GM12878 (cell line): ENCODE measurements at regions not wholly inside any gene's neighbourhood (a gene's known extent, or its start where the extent isn't known, plus 50 kb on each side); places are given as distances from the start of the nearest gene placed in this dataset.

Source experiments
- CEBPB ChIP-seq, 2 experiments: fragments of 150-350 bp in 1 of 2; IDR thresholded peaks; 2 replicates each; pipeline ENCODE4 v1.6.1; 2012 to 2014; ENCODE audit warnings: low read depth in 2 of 2, low read length in 2 of 2, borderline replicate concordance in 1 of 2, inconsistent platforms in 1 of 2
- EZH2 ChIP-seq: IDR thresholded peaks from 2 replicates; pipeline ENCODE4 v1.6.1; 2012; ENCODE audit warnings: low read depth, mild to moderate bottlenecking, control low read depth, inconsistent platforms, low read length, borderline replicate concordance; ENCODE audit not compliant: control insufficient read depth
- GABPA ChIP-seq: IDR thresholded peaks from 2 replicates; pipeline ENCODE4 v1.6.1; 2014; ENCODE audit warnings: antibody characterized with exemption, low read depth, mild to moderate bottlenecking, inconsistent platforms
- JUND ChIP-seq: IDR thresholded peaks from 2 replicates; pipeline ENCODE4 v1.6.1; 2012; ENCODE audit warnings: low read depth, mild to moderate bottlenecking, low read length, improper control_type of control experiment, moderate library complexity
- POLR2A ChIP-seq: IDR thresholded peaks from 2 replicates; pipeline ENCODE4 v1.6.1; 2011; ENCODE audit warnings: low read depth, mild to moderate bottlenecking, low read length
- RFX5 ChIP-seq: IDR thresholded peaks from 2 replicates; pipeline ENCODE4 v1.6.1; 2011; ENCODE audit warnings: low read depth, low read length, improper control_type of control experiment
- TARDBP ChIP-seq: IDR thresholded peaks from 2 replicates; pipeline ENCODE4 v1.6.1; 2016; ENCODE audit warnings: borderline replicate concordance
- YY1 ChIP-seq: IDR thresholded peaks from 2 replicates; pipeline ENCODE4 v1.6.1; 2011; ENCODE audit warnings: low read depth, mild to moderate bottlenecking, low read length
- ZNF274 ChIP-seq: IDR thresholded peaks from one replicate; pipeline ENCODE4 v1.8.0; 2011; ENCODE audit not compliant: insufficient read length, insufficient read depth
- TF ChIP-seq, protein P1 (sequence below): IDR thresholded peaks from 2 replicates; pipeline ENCODE4 v1.6.1; 2012; ENCODE audit warnings: low read depth, low read length, improper control_type of control experiment
- TF ChIP-seq, protein P2 (sequence below): IDR thresholded peaks from 2 replicates; pipeline ENCODE4 v1.6.1; 2011; ENCODE audit warnings: borderline replicate concordance, low read depth, mild to moderate bottlenecking, moderate library complexity, low read length; ENCODE audit not compliant: insufficient read depth, poor library complexity, severe bottlenecking
- TF ChIP-seq, protein P3 (sequence below), 3 experiments: IDR thresholded peaks in 2 of 3; conservative IDR thresholded peaks in 1 of 3; 2 replicates each; pipeline ENCODE4 v1.5.1; 2011; ENCODE audit warnings: low read depth in 3 of 3, low read length in 3 of 3, mild to moderate bottlenecking in 3 of 3, control low read depth in 2 of 3, moderate library complexity in 2 of 3, inconsistent platforms in 1 of 3, mixed read lengths in 1 of 3; ENCODE audit not compliant: control insufficient read depth in 2 of 3, insufficient read depth in 1 of 3; ENCODE audit errors: extremely low read depth in 1 of 3
- TF ChIP-seq, protein P4 (sequence below): IDR thresholded peaks from 2 replicates; pipeline ENCODE4 v1.6.1; 2012; ENCODE audit warnings: improper control_type of control experiment, low read depth, low read length; ENCODE audit not compliant: insufficient replicate concordance
- TF ChIP-seq, protein P5 (sequence below): fragments of 450-650 bp; formaldehyde crosslinking; IDR thresholded peaks from 2 replicates; pipeline ENCODE4 v1.5.0; 2022; ENCODE audit warnings: mild to moderate bottlenecking, missing genetic modification characterization

DNA sequence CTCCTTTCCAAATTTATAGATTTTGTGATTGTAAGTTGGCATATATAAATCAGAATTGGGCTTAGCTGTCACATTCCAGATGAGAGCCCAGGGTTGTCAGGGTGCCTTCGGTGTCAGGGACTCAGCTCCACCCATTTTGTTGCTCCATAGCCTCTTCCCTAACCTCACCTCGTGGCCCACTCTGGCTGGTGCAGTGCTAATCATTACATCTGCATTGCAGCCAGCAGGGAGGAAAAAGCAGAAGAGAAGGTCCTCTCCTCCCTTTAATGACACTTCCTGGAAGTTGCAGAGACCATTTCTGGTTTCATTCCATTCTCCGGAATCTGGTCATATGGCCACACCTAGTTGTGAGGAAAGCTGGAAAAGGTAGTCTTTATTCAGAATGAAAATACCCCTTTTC lies 113.3 kb downstream of the CCT6B start:
- TF ChIP-seq GABPA (no peak), POLR2A (no peak), JUND (no peak), YY1 (no peak), CEBPB (IDR thresholded peaks at IDR 0.05; ENCODE audit: borderline replicate concordance in 1 of 2, low read depth in 2 of 2, low read length in 2 of 2) (no peak), RFX5 (no peak), EZH2 (no peak), TARDBP (no peak), ZNF274 (no peak)
- TF ChIP-seq, protein P1, sequence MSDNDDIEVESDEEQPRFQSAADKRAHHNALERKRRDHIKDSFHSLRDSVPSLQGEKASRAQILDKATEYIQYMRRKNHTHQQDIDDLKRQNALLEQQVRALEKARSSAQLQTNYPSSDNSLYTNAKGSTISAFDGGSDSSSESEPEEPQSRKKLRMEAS, result no peak
- TF ChIP-seq, protein P2, sequence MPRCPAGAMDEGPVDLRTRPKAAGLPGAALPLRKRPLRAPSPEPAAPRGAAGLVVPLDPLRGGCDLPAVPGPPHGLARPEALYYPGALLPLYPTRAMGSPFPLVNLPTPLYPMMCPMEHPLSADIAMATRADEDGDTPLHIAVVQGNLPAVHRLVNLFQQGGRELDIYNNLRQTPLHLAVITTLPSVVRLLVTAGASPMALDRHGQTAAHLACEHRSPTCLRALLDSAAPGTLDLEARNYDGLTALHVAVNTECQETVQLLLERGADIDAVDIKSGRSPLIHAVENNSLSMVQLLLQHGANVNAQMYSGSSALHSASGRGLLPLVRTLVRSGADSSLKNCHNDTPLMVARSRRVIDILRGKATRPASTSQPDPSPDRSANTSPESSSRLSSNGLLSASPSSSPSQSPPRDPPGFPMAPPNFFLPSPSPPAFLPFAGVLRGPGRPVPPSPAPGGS, result no peak
- TF ChIP-seq, protein P3, sequence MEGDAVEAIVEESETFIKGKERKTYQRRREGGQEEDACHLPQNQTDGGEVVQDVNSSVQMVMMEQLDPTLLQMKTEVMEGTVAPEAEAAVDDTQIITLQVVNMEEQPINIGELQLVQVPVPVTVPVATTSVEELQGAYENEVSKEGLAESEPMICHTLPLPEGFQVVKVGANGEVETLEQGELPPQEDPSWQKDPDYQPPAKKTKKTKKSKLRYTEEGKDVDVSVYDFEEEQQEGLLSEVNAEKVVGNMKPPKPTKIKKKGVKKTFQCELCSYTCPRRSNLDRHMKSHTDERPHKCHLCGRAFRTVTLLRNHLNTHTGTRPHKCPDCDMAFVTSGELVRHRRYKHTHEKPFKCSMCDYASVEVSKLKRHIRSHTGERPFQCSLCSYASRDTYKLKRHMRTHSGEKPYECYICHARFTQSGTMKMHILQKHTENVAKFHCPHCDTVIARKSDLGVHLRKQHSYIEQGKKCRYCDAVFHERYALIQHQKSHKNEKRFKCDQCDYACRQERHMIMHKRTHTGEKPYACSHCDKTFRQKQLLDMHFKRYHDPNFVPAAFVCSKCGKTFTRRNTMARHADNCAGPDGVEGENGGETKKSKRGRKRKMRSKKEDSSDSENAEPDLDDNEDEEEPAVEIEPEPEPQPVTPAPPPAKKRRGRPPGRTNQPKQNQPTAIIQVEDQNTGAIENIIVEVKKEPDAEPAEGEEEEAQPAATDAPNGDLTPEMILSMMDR (IDR thresholded peaks at IDR 0.05 in 2 of 3, conservative IDR thresholded peaks at IDR 0.05 in 1 of 3; ENCODE audit: control insufficient read depth in 2 of 3, extremely low read depth in 1 of 3, insufficient read depth in 1 of 3, low read depth in 3 of 3, low read length in 3 of 3), result no peak
- TF ChIP-seq, protein P4, sequence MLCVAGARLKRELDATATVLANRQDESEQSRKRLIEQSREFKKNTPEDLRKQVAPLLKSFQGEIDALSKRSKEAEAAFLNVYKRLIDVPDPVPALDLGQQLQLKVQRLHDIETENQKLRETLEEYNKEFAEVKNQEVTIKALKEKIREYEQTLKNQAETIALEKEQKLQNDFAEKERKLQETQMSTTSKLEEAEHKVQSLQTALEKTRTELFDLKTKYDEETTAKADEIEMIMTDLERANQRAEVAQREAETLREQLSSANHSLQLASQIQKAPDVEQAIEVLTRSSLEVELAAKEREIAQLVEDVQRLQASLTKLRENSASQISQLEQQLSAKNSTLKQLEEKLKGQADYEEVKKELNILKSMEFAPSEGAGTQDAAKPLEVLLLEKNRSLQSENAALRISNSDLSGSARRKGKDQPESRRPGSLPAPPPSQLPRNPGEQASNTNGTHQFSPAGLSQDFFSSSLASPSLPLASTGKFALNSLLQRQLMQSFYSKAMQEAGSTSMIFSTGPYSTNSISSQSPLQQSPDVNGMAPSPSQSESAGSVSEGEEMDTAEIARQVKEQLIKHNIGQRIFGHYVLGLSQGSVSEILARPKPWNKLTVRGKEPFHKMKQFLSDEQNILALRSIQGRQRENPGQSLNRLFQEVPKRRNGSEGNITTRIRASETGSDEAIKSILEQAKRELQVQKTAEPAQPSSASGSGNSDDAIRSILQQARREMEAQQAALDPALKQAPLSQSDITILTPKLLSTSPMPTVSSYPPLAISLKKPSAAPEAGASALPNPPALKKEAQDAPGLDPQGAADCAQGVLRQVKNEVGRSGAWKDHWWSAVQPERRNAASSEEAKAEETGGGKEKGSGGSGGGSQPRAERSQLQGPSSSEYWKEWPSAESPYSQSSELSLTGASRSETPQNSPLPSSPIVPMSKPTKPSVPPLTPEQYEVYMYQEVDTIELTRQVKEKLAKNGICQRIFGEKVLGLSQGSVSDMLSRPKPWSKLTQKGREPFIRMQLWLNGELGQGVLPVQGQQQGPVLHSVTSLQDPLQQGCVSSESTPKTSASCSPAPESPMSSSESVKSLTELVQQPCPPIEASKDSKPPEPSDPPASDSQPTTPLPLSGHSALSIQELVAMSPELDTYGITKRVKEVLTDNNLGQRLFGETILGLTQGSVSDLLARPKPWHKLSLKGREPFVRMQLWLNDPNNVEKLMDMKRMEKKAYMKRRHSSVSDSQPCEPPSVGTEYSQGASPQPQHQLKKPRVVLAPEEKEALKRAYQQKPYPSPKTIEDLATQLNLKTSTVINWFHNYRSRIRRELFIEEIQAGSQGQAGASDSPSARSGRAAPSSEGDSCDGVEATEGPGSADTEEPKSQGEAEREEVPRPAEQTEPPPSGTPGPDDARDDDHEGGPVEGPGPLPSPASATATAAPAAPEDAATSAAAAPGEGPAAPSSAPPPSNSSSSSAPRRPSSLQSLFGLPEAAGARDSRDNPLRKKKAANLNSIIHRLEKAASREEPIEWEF, result no peak
- TF ChIP-seq, protein P5, sequence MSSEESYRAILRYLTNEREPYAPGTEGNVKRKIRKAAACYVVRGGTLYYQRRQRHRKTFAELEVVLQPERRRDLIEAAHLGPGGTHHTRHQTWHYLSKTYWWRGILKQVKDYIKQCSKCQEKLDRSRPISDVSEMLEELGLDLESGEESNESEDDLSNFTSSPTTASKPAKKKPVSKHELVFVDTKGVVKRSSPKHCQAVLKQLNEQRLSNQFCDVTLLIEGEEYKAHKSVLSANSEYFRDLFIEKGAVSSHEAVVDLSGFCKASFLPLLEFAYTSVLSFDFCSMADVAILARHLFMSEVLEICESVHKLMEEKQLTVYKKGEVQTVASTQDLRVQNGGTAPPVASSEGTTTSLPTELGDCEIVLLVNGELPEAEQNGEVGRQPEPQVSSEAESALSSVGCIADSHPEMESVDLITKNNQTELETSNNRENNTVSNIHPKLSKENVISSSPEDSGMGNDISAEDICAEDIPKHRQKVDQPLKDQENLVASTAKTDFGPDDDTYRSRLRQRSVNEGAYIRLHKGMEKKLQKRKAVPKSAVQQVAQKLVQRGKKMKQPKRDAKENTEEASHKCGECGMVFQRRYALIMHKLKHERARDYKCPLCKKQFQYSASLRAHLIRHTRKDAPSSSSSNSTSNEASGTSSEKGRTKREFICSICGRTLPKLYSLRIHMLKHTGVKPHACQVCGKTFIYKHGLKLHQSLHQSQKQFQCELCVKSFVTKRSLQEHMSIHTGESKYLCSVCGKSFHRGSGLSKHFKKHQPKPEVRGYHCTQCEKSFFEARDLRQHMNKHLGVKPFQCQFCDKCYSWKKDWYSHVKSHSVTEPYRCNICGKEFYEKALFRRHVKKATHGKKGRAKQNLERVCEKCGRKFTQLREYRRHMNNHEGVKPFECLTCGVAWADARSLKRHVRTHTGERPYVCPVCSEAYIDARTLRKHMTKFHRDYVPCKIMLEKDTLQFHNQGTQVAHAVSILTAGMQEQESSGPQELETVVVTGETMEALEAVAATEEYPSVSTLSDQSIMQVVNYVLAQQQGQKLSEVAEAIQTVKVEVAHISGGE (CRISPR knock-in tag), result no peak
